HUES64 (cell line): ENCODE measurements at regions not wholly inside any gene's neighbourhood (a gene's known extent, or its start where the extent isn't known, plus 50 kb on each side); places are given as distances from the start of the nearest gene placed in this dataset.
"Not testable (repeated sequence)": the region's sequence is repeated elsewhere in the genome, so short reads cannot be mapped to it uniquely, and the experiment has no call there.

Source experiments
- H3K27ac ChIP-seq: 2 replicates; pipeline ENCODE4 v1.7.0; 2013; ENCODE audit warnings: low read depth, low read length, inconsistent platforms
- H3K27me3 ChIP-seq: 2 replicates; pipeline ENCODE4 v1.6.1; 2013; ENCODE audit warnings: mild to moderate bottlenecking, low read length; ENCODE audit not compliant: insufficient read depth
- H3K36me3 ChIP-seq: 2 replicates; pipeline ENCODE4 v1.6.1; 2013; ENCODE audit warnings: mild to moderate bottlenecking, low read length; ENCODE audit not compliant: insufficient read depth
- H3K4me1 ChIP-seq: 2 replicates; pipeline ENCODE4 v1.6.1; 2013; ENCODE audit warnings: mild to moderate bottlenecking, low read length, moderate library complexity; ENCODE audit not compliant: insufficient read depth
- H3K4me3 ChIP-seq: 2 replicates; pipeline ENCODE4 v1.5.1; 2013; ENCODE audit warnings: mild to moderate bottlenecking, low read length, moderate library complexity
- H3K9ac ChIP-seq: 2 replicates; pipeline ENCODE4 v1.6.1; 2013; ENCODE audit warnings: mild to moderate bottlenecking, low read depth, low read length
- H3K9me3 ChIP-seq: 2 replicates; pipeline ENCODE4 v1.6.1; 2013; ENCODE audit warnings: low read depth, low read length; ENCODE audit not compliant: insufficient read depth
- WGBS: fragments of 150-250, 120-280 bp; methylation state at CpG from one replicate; pipeline ENCODE4 v1.1.7; 2013; ENCODE audit warnings: missing lambda C conversion rate; 5-methylcytosine and 5-hydroxymethylcytosine counted together

DNA sequence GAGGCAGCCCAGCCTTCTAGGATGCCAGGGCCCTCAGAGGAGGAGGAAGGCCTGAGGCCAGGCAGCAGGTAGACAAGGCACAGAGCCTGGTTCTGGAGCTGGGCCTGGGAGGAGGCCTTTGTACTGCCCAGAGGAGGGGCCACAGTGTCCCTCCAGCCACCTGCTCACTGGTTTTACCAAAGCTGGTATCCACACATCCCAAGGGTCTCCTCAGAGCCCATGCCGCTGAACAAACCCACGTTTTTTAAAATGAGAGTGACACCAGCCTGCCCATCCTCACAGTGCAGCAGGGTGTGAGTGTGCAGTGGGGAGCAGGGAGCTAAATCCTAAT is 162.7 kb downstream of the LY86 start:
- no peaks in the 10 kb centered on the region for H3K27me3 ChIP-seq
- no peaks in the 10 kb centered on the region for H3K9me3 ChIP-seq
- H3K27ac ChIP-seq = no peak overlapping the region
- no peak overlapping the region for H3K9ac ChIP-seq
- WGBS = 88% methylated on average over 2 of the region's 2 CpGs
- no peaks in the 10 kb centered on the region for H3K36me3 ChIP-seq
- H3K4me1 ChIP-seq = peaks cover 17% of the 10 kb centered on the region
- no peak overlapping the region for H3K4me3 ChIP-seq

DNA sequence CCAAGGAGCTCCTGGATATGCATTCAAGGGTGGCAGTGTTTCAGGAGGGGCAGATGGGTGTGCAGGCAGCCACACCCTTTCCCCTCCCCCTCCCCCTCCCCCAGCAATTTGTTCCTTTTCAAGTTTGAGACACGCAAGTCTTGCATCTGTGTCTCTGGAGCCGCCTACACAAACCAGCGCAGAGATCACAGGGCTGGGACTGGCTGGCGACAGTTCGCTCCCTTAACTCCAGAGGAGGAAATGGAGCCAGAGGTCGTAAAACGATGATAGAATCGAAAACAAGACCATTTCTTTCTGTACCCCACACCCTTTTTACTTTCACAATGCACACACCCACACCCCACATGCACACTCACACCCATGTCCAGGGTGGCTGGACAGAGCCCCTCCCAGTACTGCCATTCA is 163.1 kb downstream of the LY86 start:
- H3K4me1 ChIP-seq = peaks cover 17% of the 10 kb centered on the region
- H3K9ac ChIP-seq = no peak overlapping the region

GRCh38 chr6:6752129-6752528 is 163.6 kb downstream of the LY86 start:
- no peak overlapping the region for H3K27ac ChIP-seq

More for the DNA sequence above, 163.1 kb downstream of the LY86 start:
- H3K4me3 ChIP-seq = no peak overlapping the region
- 84% methylated on average over 8 of the region's 8 CpGs for WGBS
- H3K27me3 ChIP-seq = no peaks in the 10 kb centered on the region
- no peak overlapping the region for H3K27ac ChIP-seq
- no peaks in the 10 kb centered on the region for H3K9me3 ChIP-seq
- no peaks in the 10 kb centered on the region for H3K36me3 ChIP-seq

DNA sequence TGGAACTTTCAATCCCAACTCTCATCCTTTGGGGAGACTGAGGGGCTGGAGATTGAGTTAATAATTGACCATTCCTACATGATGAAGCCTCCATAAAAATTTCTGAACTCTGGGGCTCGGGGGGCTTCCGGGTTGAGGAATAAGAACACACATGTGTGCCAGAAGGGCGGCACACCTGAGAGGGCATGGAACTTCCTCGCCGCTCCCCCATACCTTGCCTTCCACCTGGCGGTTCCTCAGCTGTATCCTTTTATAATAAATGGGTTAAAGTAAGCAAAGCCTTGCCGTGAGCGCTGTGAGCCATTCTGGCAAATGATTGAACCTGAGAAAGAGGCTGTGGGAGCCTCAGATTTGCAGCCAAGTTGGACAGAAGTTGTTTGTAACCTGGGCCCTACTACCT is 164.8 kb downstream of the LY86 start:
- Histone ChIP-seq H3K9ac (no peak overlapping the region), H3K36me3 (no peaks in the 10 kb centered on the region), H3K4me3 (no peak overlapping the region), H3K4me1 (peaks cover 18% of the 10 kb centered on the region), H3K9me3 (no peaks in the 10 kb centered on the region), H3K27me3 (no peaks in the 10 kb centered on the region), H3K27ac (no peak overlapping the region)
- WGBS = 96% methylated on average over 8 of the region's 8 CpGs

More at GRCh38 chr6:6752129-6752528, 163.6 kb downstream of the LY86 start:
- H3K27me3 ChIP-seq = no peaks in the 10 kb centered on the region
- no peaks in the 10 kb centered on the region for H3K36me3 ChIP-seq
- no peaks in the 10 kb centered on the region for H3K9me3 ChIP-seq
- no peak overlapping the region for H3K4me3 ChIP-seq
- H3K9ac ChIP-seq = no peak overlapping the region
- WGBS = 84% methylated on average over 2 of the region's 4 CpGs
- peaks cover 17% of the 10 kb centered on the region for H3K4me1 ChIP-seq

GRCh38 chr6:6756526-6756925 is 168.0 kb downstream of the LY86 start:
- Histone ChIP-seq H3K36me3 (no peaks in the 10 kb centered on the region), H3K27ac (no peak overlapping the region), H3K4me1 (peaks cover 16% of the 10 kb centered on the region; the same call in 1 of the 2 replicates), H3K27me3 (no peaks in the 10 kb centered on the region), H3K4me3 (no peak overlapping the region), H3K9me3 (no peaks in the 10 kb centered on the region), H3K9ac (no peak overlapping the region)
- 92% methylated on average over 3 of the region's 3 CpGs for whole genome bisulfite sequencing

- Histone ChIP-seq H3K36me3 (no peaks in the 10 kb centered on the region), H3K4me3 (no peak overlapping the region), H3K9me3 (no peaks in the 10 kb centered on the region), H3K4me1 (peaks cover 16% of the 10 kb centered on the region; the same call in 1 of the 2 replicates), H3K9ac (no peak overlapping the region), H3K27me3 (no peaks in the 10 kb centered on the region), H3K27ac (no peak overlapping the region)
- WGBS = 77% methylated on average over 3 of the region's 3 CpGs
Observed at GRCh38 chr6:6758546-6758914, 170.0 kb downstream of the LY86 start.

DNA sequence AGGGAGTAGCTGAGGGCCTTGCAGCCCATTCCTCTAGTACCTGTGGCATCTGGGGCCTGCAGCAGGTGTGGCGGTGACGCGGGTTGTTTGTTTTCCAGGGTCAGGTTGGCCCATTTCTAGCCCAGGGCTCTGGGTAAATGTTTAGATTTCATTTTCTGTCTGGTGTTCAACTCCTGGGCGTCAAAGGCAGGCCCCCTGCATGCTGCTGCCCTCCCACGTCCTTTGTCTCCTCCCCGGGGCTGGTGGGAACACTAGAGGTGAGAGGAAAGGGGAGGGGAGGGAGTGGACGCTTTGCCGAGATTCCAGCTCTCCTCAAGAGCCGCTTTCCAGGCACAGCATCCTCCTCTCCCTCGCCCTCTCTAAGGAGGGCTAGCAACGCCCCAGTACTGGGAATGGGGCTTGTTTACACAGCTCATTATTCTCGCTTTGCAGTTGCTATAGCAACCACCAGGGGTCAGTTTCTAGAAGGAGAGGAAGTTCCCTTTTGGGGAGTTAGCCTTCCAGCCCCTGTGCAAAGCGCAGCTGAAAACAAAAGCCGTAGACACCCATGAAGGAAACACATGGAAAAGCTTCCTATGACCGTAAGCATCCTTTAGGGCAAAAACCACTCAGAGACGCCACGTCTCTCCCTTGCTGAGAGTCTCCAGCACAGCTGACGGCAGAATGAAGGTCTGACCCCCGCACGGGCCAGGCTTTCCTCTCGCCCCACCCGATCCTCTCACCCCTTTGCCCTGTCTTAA is 170.6 kb downstream of the LY86 start:
- Histone ChIP-seq H3K27ac (peak overlapping the region; percentile 7; the same call in 1 of the 2 replicates), H3K9me3 (no peaks in the 10 kb centered on the region), H3K27me3 (no peaks in the 10 kb centered on the region), H3K4me3 (peak overlapping the region; percentile 30), H3K36me3 (no peaks in the 10 kb centered on the region), H3K4me1 (peaks cover 16% of the 10 kb centered on the region; the same call in 1 of the 2 replicates), H3K9ac (peak overlapping the region; percentile 35; the same call in 1 of the 2 replicates)
- 36% methylated on average over 21 of the region's 22 CpGs for WGBS

GRCh38 chr6:6760002-6760401 is 171.5 kb downstream of the LY86 start:
- no peak overlapping the region for H3K27ac ChIP-seq
- no peaks in the 10 kb centered on the region for H3K36me3 ChIP-seq
- no peaks in the 10 kb centered on the region for H3K27me3 ChIP-seq
- peaks cover 16% of the 10 kb centered on the region; the same call in 1 of the 2 replicates for H3K4me1 ChIP-seq
- no peak overlapping the region for H3K4me3 ChIP-seq
- no peaks in the 10 kb centered on the region for H3K9me3 ChIP-seq
- H3K9ac ChIP-seq = no peak overlapping the region
- WGBS = 98% methylated on average over 3 of the region's 3 CpGs

- H3K4me3 ChIP-seq, H3K36me3 ChIP-seq, H3K9ac ChIP-seq, H3K27me3 ChIP-seq, H3K9me3 ChIP-seq, H3K27ac ChIP-seq: not testable (repeated sequence)
- H3K4me1 ChIP-seq = peaks cover 16% of the 10 kb centered on the region; the same call in 1 of the 2 replicates
- 97% methylated on average over 27 of the region's 27 CpGs for WGBS
Observed at GRCh38 chr6:6762566-6762965, 174.0 kb downstream of the LY86 start.

DNA sequence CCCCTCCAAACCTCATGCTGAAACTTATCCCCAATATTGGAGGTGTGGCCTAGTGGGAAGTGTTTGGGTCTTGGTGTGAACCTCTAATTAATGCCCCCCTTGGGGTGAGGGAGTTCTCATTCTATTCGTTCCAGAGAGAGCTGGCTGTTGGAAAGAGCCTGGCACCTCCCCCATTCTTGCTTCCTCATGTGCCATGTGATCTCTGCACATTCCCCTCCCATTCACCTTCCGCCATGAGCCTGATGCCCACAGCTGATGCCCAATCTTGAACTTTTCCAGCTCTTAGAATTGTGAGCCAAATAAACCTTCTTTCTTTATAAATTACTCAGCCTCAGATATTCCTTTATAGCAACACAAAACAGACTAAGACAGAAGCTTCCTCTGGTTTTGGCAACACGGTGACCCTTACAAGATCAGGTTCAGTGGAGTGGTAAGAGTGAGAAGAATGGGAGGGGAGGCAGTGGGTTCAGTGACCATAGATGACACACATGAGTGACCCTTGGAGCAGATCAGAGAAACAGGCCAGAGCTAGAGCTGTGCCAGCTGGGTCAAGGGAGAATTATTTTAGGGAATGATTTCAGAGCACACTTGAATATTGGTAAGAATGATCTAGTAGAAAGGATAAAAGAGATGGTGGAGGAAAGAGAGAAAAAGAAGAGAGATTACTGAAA is 176.4 kb downstream of the LY86 start:
- WGBS = 90% methylated on average over 3 of the region's 3 CpGs
- H3K9me3 ChIP-seq = no peaks in the 10 kb centered on the region
- no peak overlapping the region for H3K9ac ChIP-seq
- H3K36me3 ChIP-seq = no peaks in the 10 kb centered on the region
- no peak overlapping the region for H3K4me3 ChIP-seq
- no peaks in the 10 kb centered on the region for H3K27me3 ChIP-seq
- H3K27ac ChIP-seq = no peak overlapping the region
- 0 out of 2 replicates have a peak, but pooled peaks cover under 1% of the 10 kb centered on the region for H3K4me1 ChIP-seq

GRCh38 chr6:6766230-6766905 is 177.8 kb downstream of the LY86 start:
- H3K27me3 ChIP-seq = no peaks in the 10 kb centered on the region
- H3K4me1 ChIP-seq = no peaks in the 10 kb centered on the region
- 95% methylated on average over 6 of the region's 6 CpGs for WGBS
- H3K4me3 ChIP-seq = no peak overlapping the region
- no peak overlapping the region for H3K9ac ChIP-seq
- H3K9me3 ChIP-seq = no peaks in the 10 kb centered on the region
- H3K27ac ChIP-seq = no peak overlapping the region
- H3K36me3 ChIP-seq = no peaks in the 10 kb centered on the region
